Stomach (tissue), 8 donors: ENCODE measurements at regions not wholly inside any gene's neighbourhood (a gene's known extent, or its start where the extent isn't known, plus 50 kb on each side); places are given as distances from the start of the nearest gene placed in this dataset.

Experiments used
- DNase-seq, 2 donors: peaks; one replicate each; pipeline versions ENCODE4 v3.0.0 to v3.0.0-alpha.2; 2013 to 2019
- H3K27ac ChIP-seq, 5 donors: fragments of 200-600 bp in 4 of 5; sonication (generic) in 4 of 5; one replicate each; pipeline ENCODE4 v1.5.1; 2013 to 2019; ENCODE audit warnings: mild to moderate bottlenecking in 1 of 5, moderate library complexity in 1 of 5
- H3K27me3 ChIP-seq, 3 donors: fragments of 200-600 bp; sonication (generic); one replicate each; pipeline ENCODE4 v1.5.1; 2017 to 2019; ENCODE audit warnings: mixed run types in 1 of 3
- H3K36me3 ChIP-seq, 4 donors: fragments of 200-600 bp; sonication (generic); 1 replicate in 3 of 4; 2 replicates in 1 of 4; pipeline ENCODE4 v1.5.1; 2016 to 2019
- H3K4me1 ChIP-seq, 4 donors: fragments of 200-600 bp; sonication (generic); one replicate each; pipeline ENCODE4 v1.5.1; 2016 to 2019
- H3K4me3 ChIP-seq, 4 donors: fragments of 200-600 bp; sonication (generic) in 3 of 4; one replicate each; pipeline ENCODE4 v1.5.1; 2016 to 2019; ENCODE audit warnings: mild to moderate bottlenecking in 1 of 4
- H3K9me3 ChIP-seq, 4 donors: fragments of 200-600 bp; sonication (generic); one replicate each; pipeline ENCODE4 v1.5.1; 2016 to 2019
- EP300 ChIP-seq: sonication (generic); formaldehyde crosslinking; IDR thresholded peaks from one replicate; pipeline ENCODE4 v1.6.1; 2017; ENCODE audit warnings: antibody characterized with exemption
- POLR2A ChIP-seq, 4 donors: fragments of 450-650 bp; IDR thresholded peaks; one replicate each; pipeline ENCODE4 v1.6.1; 2016; ENCODE audit warnings: antibody characterized with exemption in 4 of 4, control low read depth in 2 of 4, mild to moderate bottlenecking in 1 of 4, moderate library complexity in 1 of 4
- POLR2AphosphoS5 ChIP-seq, 3 donors: sonication (generic); formaldehyde crosslinking; IDR thresholded peaks; one replicate each; pipeline ENCODE4 v1.6.1; 2016; ENCODE audit warnings: antibody characterized with exemption in 3 of 3
- WGBS, 5 donors: extraction: QIAGEN DNeasy Blood & Tissue Kit in 3 of 5; methylation state at CpG; one replicate each; pipeline versions ENCODE4 v1.1.5 to v1.1.7; 2013 to 2018; 5-methylcytosine and 5-hydroxymethylcytosine counted together
- intact Hi-C: fragments of 100-400 bp; cut with DNase I; formaldehyde crosslinking; loops from one replicate; pipeline ENCODE4 v1.15.1; 2023; ENCODE audit warnings: low total_unique reads
- TF ChIP-seq, protein P1 (sequence below), 7 experiments: fragments of 450-650 bp in 4 of 7; fragments of 200-600 bp in 3 of 7; sonication (generic) in 3 of 7; IDR thresholded peaks; one replicate each; pipeline ENCODE4 v1.5.1; 2016 to 2019; ENCODE audit warnings: antibody characterized with exemption in 7 of 7, control low read depth in 2 of 7, mild to moderate bottlenecking in 1 of 7
- donor health status: healthy with polysubstance abuse.
- donor health status: Bipolar disorder and iron deficiency.
- donor health status: healthy.

DNA sequence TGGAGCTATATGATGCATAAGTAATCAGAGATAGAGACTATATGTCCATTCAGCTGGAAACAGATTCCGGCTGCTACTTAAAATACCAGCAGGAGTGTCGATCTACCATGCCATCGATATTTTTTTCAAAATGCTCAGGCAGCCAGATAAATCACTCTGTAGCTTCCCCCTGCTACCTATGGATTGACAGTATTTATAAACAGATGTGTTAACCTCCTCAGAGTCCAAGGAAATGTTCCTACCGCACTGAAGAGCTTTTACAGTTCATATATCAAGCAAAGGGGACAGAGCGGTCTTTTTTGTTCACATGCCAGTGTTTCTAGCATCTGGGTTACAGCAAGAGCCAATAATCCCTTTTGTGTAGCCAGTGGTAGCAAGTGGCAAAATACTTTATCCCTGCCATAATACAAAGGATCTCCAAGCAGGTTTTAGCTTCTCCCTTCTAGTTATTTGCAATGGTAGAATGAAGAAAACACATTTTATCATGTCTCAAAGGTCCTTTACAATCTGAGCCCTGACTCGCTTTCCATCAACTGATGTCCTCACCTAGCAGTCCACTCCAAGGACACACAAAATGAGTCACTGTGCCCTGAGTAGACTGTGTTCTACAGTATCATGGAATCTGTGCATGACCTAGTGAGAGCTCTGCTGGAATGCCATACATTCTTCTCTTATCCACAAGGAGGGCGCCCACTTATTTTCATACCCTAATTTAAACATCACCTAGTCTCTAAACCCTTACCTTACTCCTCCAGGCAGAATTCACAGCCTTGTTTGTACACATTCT lies 507.0 kb downstream of the TBL1XR1 start:
- intact Hi-C loops = no loop called here
- TF ChIP-seq EP300 = no peak
- TF ChIP-seq POLR2A (IDR thresholded peaks at IDR 0.05) = no peak
- TF ChIP-seq POLR2AphosphoS5 (IDR thresholded peaks at IDR 0.05) = no peak
- TF ChIP-seq, protein P1, sequence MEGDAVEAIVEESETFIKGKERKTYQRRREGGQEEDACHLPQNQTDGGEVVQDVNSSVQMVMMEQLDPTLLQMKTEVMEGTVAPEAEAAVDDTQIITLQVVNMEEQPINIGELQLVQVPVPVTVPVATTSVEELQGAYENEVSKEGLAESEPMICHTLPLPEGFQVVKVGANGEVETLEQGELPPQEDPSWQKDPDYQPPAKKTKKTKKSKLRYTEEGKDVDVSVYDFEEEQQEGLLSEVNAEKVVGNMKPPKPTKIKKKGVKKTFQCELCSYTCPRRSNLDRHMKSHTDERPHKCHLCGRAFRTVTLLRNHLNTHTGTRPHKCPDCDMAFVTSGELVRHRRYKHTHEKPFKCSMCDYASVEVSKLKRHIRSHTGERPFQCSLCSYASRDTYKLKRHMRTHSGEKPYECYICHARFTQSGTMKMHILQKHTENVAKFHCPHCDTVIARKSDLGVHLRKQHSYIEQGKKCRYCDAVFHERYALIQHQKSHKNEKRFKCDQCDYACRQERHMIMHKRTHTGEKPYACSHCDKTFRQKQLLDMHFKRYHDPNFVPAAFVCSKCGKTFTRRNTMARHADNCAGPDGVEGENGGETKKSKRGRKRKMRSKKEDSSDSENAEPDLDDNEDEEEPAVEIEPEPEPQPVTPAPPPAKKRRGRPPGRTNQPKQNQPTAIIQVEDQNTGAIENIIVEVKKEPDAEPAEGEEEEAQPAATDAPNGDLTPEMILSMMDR (IDR thresholded peaks at IDR 0.05) = no peak
- DNase-seq = no peak
- 70 to 76% (median 74%) methylated on average over 7 of the region's 7 CpGs for WGBS, 5 donors
- Histone ChIP-seq H3K4me1 (no peaks in the 10 kb centered on the region), H3K27ac (no peak overlapping the region), H3K36me3 (no peaks in the 10 kb centered on the region), H3K4me3 (no peak overlapping the region), H3K27me3 (no peaks in the 10 kb centered on the region), H3K9me3 (no peaks in the 10 kb centered on the region)

DNA sequence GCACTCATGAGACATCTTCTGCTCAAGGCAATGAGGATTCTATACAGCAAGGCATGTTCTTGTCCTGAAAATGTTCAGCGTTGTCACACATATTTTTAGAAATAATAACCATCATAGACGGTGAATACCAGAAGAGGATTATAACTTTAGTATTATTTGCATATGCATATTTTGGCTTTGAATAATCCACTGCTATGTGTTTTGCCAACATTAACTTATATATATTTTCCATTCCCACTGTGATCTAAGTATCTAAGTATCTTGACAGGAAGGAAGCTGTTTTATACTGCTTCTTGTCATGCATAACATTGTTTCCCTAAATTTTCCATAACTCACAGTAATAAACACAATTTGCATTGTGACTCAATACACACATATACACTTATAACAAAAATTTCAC lies 509.5 kb downstream of the TBL1XR1 start:
- Histone ChIP-seq H3K36me3 (no peaks in the 10 kb centered on the region), H3K27ac (no peak overlapping the region), H3K27me3 (no peaks in the 10 kb centered on the region), H3K4me3 (no peak overlapping the region), H3K4me1 (no peaks in the 10 kb centered on the region), H3K9me3 (peaks cover 0 to 11% (median 4%) of the 10 kb centered on the region in 4 donors)
- WGBS, 5 donors = 84 to 93% (median 90%) methylated on average over 2 of the region's 2 CpGs
- intact Hi-C loops = no loop called here
- TF ChIP-seq POLR2AphosphoS5 (IDR thresholded peaks at IDR 0.05) (no peak), POLR2A (IDR thresholded peaks at IDR 0.05) (no peak), EP300 (no peak)
- TF ChIP-seq, protein P1 (IDR thresholded peaks at IDR 0.05) = no peak
- no peak for DNase-seq

DNA sequence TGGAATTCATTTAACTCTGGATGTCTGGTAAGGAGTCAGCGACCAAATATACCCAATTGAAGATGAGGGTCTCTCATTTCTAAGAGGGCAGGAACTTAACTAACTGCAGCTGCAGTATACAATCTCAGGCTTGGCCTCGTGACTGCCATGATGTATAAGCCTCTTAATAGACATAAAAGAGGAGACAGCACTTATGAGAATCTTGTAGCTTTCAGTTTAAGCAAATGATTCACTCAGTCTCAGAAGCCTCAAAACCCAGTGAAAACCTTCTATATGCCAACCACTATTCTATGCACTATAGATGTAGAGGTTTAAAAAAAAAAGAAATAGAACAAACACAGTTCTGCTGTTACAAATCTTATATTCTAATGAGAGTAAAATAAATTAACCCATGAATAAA lies 513.9 kb downstream of the TBL1XR1 start:
- DNase-seq = no peak
- Histone ChIP-seq H3K27ac (no peak overlapping the region), H3K27me3 (no peaks in the 10 kb centered on the region), H3K4me1 (no peaks in the 10 kb centered on the region), H3K9me3 (peaks cover 0 to 19% (median 8%) of the 10 kb centered on the region in 4 donors), H3K36me3 (no peaks in the 10 kb centered on the region), H3K4me3 (no peak overlapping the region)
- intact Hi-C loops = no loop called here
- WGBS, 5 donors = 73 to 80% (median 76%) methylated on average over 2 of the region's 2 CpGs
- TF ChIP-seq, protein P1 (IDR thresholded peaks at IDR 0.05) = no peak
- no peak for TF ChIP-seq POLR2A (IDR thresholded peaks at IDR 0.05)
- TF ChIP-seq POLR2AphosphoS5 (IDR thresholded peaks at IDR 0.05) = no peak
- TF ChIP-seq EP300 = no peak

DNA sequence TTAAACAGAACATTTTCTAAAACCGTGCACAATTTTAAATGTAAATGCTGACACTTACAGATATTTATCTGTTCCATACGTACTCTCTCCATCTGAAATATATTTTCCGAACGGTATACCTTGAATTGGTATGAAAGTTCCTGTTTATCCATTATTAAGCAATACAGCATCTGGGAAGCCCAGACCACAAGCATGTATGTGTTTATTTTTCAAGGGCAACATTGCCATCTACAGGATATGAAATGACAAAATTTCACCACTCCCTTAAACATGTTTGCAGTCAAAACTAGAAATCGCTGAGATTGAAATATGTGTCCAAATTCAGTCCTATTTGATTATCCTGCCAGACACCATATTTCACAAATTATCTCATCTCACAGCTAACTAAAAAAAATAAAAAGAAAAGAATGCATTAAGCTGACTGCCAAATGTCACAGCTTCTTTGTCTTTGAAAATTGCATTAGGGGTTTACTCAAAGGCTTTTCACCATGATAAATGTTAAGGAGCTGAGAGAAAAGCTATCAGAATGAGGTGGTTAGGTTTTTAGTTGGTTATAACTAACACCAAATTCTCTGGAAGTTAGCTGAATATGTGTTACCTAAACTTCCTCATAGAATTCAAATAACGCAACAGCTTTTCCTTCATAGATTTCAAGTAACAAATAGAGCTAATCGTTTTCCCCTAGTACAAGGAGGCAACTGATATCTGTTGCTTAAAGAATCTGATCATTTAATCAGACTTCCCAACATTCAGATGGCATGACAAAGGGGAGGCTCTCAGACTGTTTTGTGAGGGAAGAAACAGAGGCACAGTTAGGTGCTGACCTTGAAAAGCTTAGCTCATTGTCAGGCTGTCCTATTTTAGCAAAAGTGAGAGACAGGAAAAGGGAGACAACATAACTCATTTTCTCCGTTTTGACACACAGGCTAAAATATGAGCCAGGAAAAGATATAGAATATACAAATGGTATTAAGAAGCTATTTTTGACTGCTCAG lies 533.1 kb downstream of the TBL1XR1 start:
- H3K36me3 ChIP-seq = no peaks in the 10 kb centered on the region
- peaks cover 0 to 6% (median 3%) of the 10 kb centered on the region in 4 donors for H3K9me3 ChIP-seq
- H3K4me1 ChIP-seq = peaks cover 0 to 5% (median 0%) of the 10 kb centered on the region in 4 donors
- no peak overlapping the region for H3K4me3 ChIP-seq
- no peak overlapping the region for H3K27ac ChIP-seq
- intact Hi-C loops = no loop called here
- TF ChIP-seq POLR2AphosphoS5 (IDR thresholded peaks at IDR 0.05) (no peak), POLR2A (IDR thresholded peaks at IDR 0.05) (no peak), EP300 (no peak)
- TF ChIP-seq, protein P1 (IDR thresholded peaks at IDR 0.05) = peak in 2 of 7 experiments; percentile 8 to 17
- WGBS, 5 donors = 14 to 24% (median 21%) methylated on average over 8 of the region's 8 CpGs
- DNase-seq = peak in 1 of 2 donors; percentile 76
- H3K27me3 ChIP-seq = no peaks in the 10 kb centered on the region
